ENCODE measurements at regions not wholly inside any gene's neighbourhood (a gene's known extent, or its start where the extent isn't known, plus 50 kb on each side); places are given as distances from the start of the nearest gene placed in this dataset.
"Not testable (repeated sequence)": the region's sequence is repeated elsewhere in the genome, so short reads cannot be mapped to it uniquely, and the experiment has no call there.

GRCh38 chr2:142650601-142651000 lies 226.9 kb upstream of the KYNU start:
- Histone ChIP-seq H3K4me3 (ENCODE audit: low read length in 2 of 2) (no peak overlapping the region), H3K27ac (ENCODE audit: low read depth in 1 of 2, low read length in 1 of 2) (no peak overlapping the region), H3K9me3 (ENCODE audit: control insufficient read depth in 2 of 2, insufficient read depth in 1 of 2, low read length in 1 of 2) (no peaks in the 10 kb centered on the region), H3K36me3 (ENCODE audit: control insufficient read depth in 2 of 2, insufficient read depth in 2 of 2, low read length in 1 of 2) (no peaks in the 10 kb centered on the region), H3K27me3 (ENCODE audit: control insufficient read depth in 2 of 2, insufficient read depth in 1 of 2, low read length in 1 of 2) (no peaks in the 10 kb centered on the region), H3K4me1 (ENCODE audit: control insufficient read depth in 2 of 2, insufficient read depth in 2 of 2, low read length in 2 of 2) (no peaks in the 10 kb centered on the region)
- 83% methylated on average over 2 of the region's 2 CpGs for WGBS
- DNase-seq (ENCODE audit: low read depth in 6 of 9, low spot score in 9 of 9): no peak

GRCh38 chr2:142649581-142649980 lies 227.9 kb upstream of the KYNU start:
- H3K27ac ChIP-seq (ENCODE audit: low read depth in 1 of 2, low read length in 1 of 2): no peak overlapping the region
- no peaks in the 10 kb centered on the region for H3K4me1 ChIP-seq (ENCODE audit: control insufficient read depth in 2 of 2, insufficient read depth in 2 of 2, low read length in 2 of 2)
- no peaks in the 10 kb centered on the region for H3K36me3 ChIP-seq (ENCODE audit: control insufficient read depth in 2 of 2, insufficient read depth in 2 of 2, low read length in 1 of 2)
- no peak for DNase-seq (ENCODE audit: low read depth in 6 of 9, low spot score in 9 of 9)
- H3K4me3 ChIP-seq (ENCODE audit: low read length in 2 of 2): no peak overlapping the region
- WGBS: 92% methylated on average over 12 of the region's 12 CpGs
- no peaks in the 10 kb centered on the region for H3K9me3 ChIP-seq (ENCODE audit: control insufficient read depth in 2 of 2, insufficient read depth in 1 of 2, low read length in 1 of 2)
- H3K27me3 ChIP-seq (ENCODE audit: control insufficient read depth in 2 of 2, insufficient read depth in 1 of 2, low read length in 1 of 2): no peaks in the 10 kb centered on the region

GRCh38 chr2:142642650-142643049 lies 234.8 kb upstream of the KYNU start:
- Histone ChIP-seq H3K9me3 (ENCODE audit: control insufficient read depth in 2 of 2, insufficient read depth in 1 of 2, low read length in 1 of 2) (peaks cover 0 to 3% of the 10 kb centered on the region in 2 donors), H3K4me1 (ENCODE audit: control insufficient read depth in 2 of 2, insufficient read depth in 2 of 2, low read length in 2 of 2) (no peaks in the 10 kb centered on the region), H3K36me3 (ENCODE audit: control insufficient read depth in 2 of 2, insufficient read depth in 2 of 2, low read length in 1 of 2) (no peaks in the 10 kb centered on the region), H3K27ac (ENCODE audit: low read depth in 1 of 2, low read length in 1 of 2) (no peak overlapping the region), H3K4me3 (ENCODE audit: low read length in 2 of 2) (no peak overlapping the region), H3K27me3 (ENCODE audit: control insufficient read depth in 2 of 2, insufficient read depth in 1 of 2, low read length in 1 of 2) (no peaks in the 10 kb centered on the region)
- WGBS: 97% methylated on average over 2 of the region's 2 CpGs
- DNase-seq (ENCODE audit: low read depth in 6 of 9, low spot score in 9 of 9): no peak

- H3K36me3 ChIP-seq (ENCODE audit: control insufficient read depth in 2 of 2, insufficient read depth in 2 of 2, low read length in 1 of 2): no peaks in the 10 kb centered on the region
- WGBS: 95% methylated on average over 1 of the region's 1 CpG
- no peak overlapping the region for H3K27ac ChIP-seq (ENCODE audit: low read depth in 1 of 2, low read length in 1 of 2)
- no peak for DNase-seq (ENCODE audit: low read depth in 6 of 9, low spot score in 9 of 9)
- H3K27me3 ChIP-seq (ENCODE audit: control insufficient read depth in 2 of 2, insufficient read depth in 1 of 2, low read length in 1 of 2): no peaks in the 10 kb centered on the region
- H3K4me3 ChIP-seq (ENCODE audit: low read length in 2 of 2): no peak overlapping the region
- H3K9me3 ChIP-seq (ENCODE audit: control insufficient read depth in 2 of 2, insufficient read depth in 1 of 2, low read length in 1 of 2): no peaks in the 10 kb centered on the region
- no peaks in the 10 kb centered on the region for H3K4me1 ChIP-seq (ENCODE audit: control insufficient read depth in 2 of 2, insufficient read depth in 2 of 2, low read length in 2 of 2)
These were observed 248.3 kb upstream of the KYNU start for GRCh38 chr2:142629193-142629592.

GRCh38 chr2:142621287-142621686 lies 256.2 kb upstream of the KYNU start:
- no peak for DNase-seq (ENCODE audit: low read depth in 6 of 9, low spot score in 9 of 9)
- Histone ChIP-seq H3K9me3 (ENCODE audit: control insufficient read depth in 2 of 2, insufficient read depth in 1 of 2, low read length in 1 of 2) (no peaks in the 10 kb centered on the region), H3K4me3 (ENCODE audit: low read length in 2 of 2) (no peak overlapping the region), H3K27me3 (ENCODE audit: control insufficient read depth in 2 of 2, insufficient read depth in 1 of 2, low read length in 1 of 2) (no peaks in the 10 kb centered on the region), H3K36me3 (ENCODE audit: control insufficient read depth in 2 of 2, insufficient read depth in 2 of 2, low read length in 1 of 2) (no peaks in the 10 kb centered on the region), H3K4me1 (ENCODE audit: control insufficient read depth in 2 of 2, insufficient read depth in 2 of 2, low read length in 2 of 2) (no peaks in the 10 kb centered on the region), H3K27ac (ENCODE audit: low read depth in 1 of 2, low read length in 1 of 2) (no peak overlapping the region)
- 85% methylated on average over 2 of the region's 2 CpGs for WGBS

GRCh38 chr2:142617461-142617860 lies 260.0 kb upstream of the KYNU start:
- Histone ChIP-seq H3K27ac (ENCODE audit: low read depth in 1 of 2, low read length in 1 of 2) (no peak overlapping the region), H3K27me3 (ENCODE audit: control insufficient read depth in 2 of 2, insufficient read depth in 1 of 2, low read length in 1 of 2) (no peaks in the 10 kb centered on the region), H3K36me3 (ENCODE audit: control insufficient read depth in 2 of 2, insufficient read depth in 2 of 2, low read length in 1 of 2) (no peaks in the 10 kb centered on the region), H3K9me3 (ENCODE audit: control insufficient read depth in 2 of 2, insufficient read depth in 1 of 2, low read length in 1 of 2) (no peaks in the 10 kb centered on the region), H3K4me3 (ENCODE audit: low read length in 2 of 2) (no peak overlapping the region), H3K4me1 (ENCODE audit: control insufficient read depth in 2 of 2, insufficient read depth in 2 of 2, low read length in 2 of 2) (no peaks in the 10 kb centered on the region)
- WGBS: 94% methylated on average over 1 of the region's 1 CpG
- DNase-seq (ENCODE audit: low read depth in 6 of 9, low spot score in 9 of 9): no peak

- Histone ChIP-seq H3K4me1 (ENCODE audit: control insufficient read depth in 2 of 2, insufficient read depth in 2 of 2, low read length in 2 of 2) (no peaks in the 10 kb centered on the region), H3K36me3 (ENCODE audit: control insufficient read depth in 2 of 2, insufficient read depth in 2 of 2, low read length in 1 of 2) (no peaks in the 10 kb centered on the region), H3K4me3 (ENCODE audit: low read length in 2 of 2) (no peak overlapping the region), H3K27ac (ENCODE audit: low read depth in 1 of 2, low read length in 1 of 2) (no peak overlapping the region), H3K9me3 (ENCODE audit: control insufficient read depth in 2 of 2, insufficient read depth in 1 of 2, low read length in 1 of 2) (no peaks in the 10 kb centered on the region), H3K27me3 (ENCODE audit: control insufficient read depth in 2 of 2, insufficient read depth in 1 of 2, low read length in 1 of 2) (no peaks in the 10 kb centered on the region)
- DNase-seq (ENCODE audit: low read depth in 6 of 9, low spot score in 9 of 9): no peak
- WGBS: 91% methylated on average over 9 of the region's 9 CpGs
These were observed 261.6 kb upstream of the KYNU start for GRCh38 chr2:142615876-142616275.

- not testable (repeated sequence) for H3K36me3 ChIP-seq (ENCODE audit: control insufficient read depth in 2 of 2, insufficient read depth in 2 of 2, low read length in 1 of 2); H3K4me1 ChIP-seq (ENCODE audit: control insufficient read depth in 2 of 2, insufficient read depth in 2 of 2, low read length in 2 of 2); H3K9me3 ChIP-seq (ENCODE audit: control insufficient read depth in 2 of 2, insufficient read depth in 1 of 2, low read length in 1 of 2); H3K27ac ChIP-seq (ENCODE audit: low read depth in 1 of 2, low read length in 1 of 2); H3K27me3 ChIP-seq (ENCODE audit: control insufficient read depth in 2 of 2, insufficient read depth in 1 of 2, low read length in 1 of 2); H3K4me3 ChIP-seq (ENCODE audit: low read length in 2 of 2); DNase-seq (ENCODE audit: low read depth in 6 of 9, low spot score in 9 of 9)
- WGBS: 95% methylated on average over 17 of the region's 17 CpGs
These were observed 264.3 kb upstream of the KYNU start for GRCh38 chr2:142613193-142613592.

- Histone ChIP-seq H3K36me3 (ENCODE audit: control insufficient read depth in 2 of 2, insufficient read depth in 2 of 2, low read length in 1 of 2) (no peaks in the 10 kb centered on the region), H3K4me1 (ENCODE audit: control insufficient read depth in 2 of 2, insufficient read depth in 2 of 2, low read length in 2 of 2) (no peaks in the 10 kb centered on the region), H3K27me3 (ENCODE audit: control insufficient read depth in 2 of 2, insufficient read depth in 1 of 2, low read length in 1 of 2) (no peaks in the 10 kb centered on the region), H3K4me3 (ENCODE audit: low read length in 2 of 2) (no peak overlapping the region), H3K27ac (ENCODE audit: low read depth in 1 of 2, low read length in 1 of 2) (no peak overlapping the region), H3K9me3 (ENCODE audit: control insufficient read depth in 2 of 2, insufficient read depth in 1 of 2, low read length in 1 of 2) (no peaks in the 10 kb centered on the region)
- no peak for DNase-seq (ENCODE audit: low read depth in 6 of 9, low spot score in 9 of 9)
- 87% methylated on average over 4 of the region's 4 CpGs for WGBS
These were observed 272.0 kb upstream of the KYNU start for GRCh38 chr2:142605421-142605820.

- 70% methylated on average over 1 of the region's 1 CpG for WGBS
- Histone ChIP-seq H3K27me3 (ENCODE audit: control insufficient read depth in 2 of 2, insufficient read depth in 1 of 2, low read length in 1 of 2) (no peaks in the 10 kb centered on the region), H3K4me3 (ENCODE audit: low read length in 2 of 2) (no peak overlapping the region), H3K36me3 (ENCODE audit: control insufficient read depth in 2 of 2, insufficient read depth in 2 of 2, low read length in 1 of 2) (no peaks in the 10 kb centered on the region), H3K9me3 (ENCODE audit: control insufficient read depth in 2 of 2, insufficient read depth in 1 of 2, low read length in 1 of 2) (no peaks in the 10 kb centered on the region), H3K27ac (ENCODE audit: low read depth in 1 of 2, low read length in 1 of 2) (no peak overlapping the region), H3K4me1 (ENCODE audit: control insufficient read depth in 2 of 2, insufficient read depth in 2 of 2, low read length in 2 of 2) (no peaks in the 10 kb centered on the region)
- DNase-seq (ENCODE audit: low read depth in 6 of 9, low spot score in 9 of 9): no peak
These were observed 273.7 kb upstream of the KYNU start for GRCh38 chr2:142603759-142604158.

Measured in thymus (tissue), 11 donors.